Endothelial cell of umbilical vein (primary cell): ENCODE measurements at regions not wholly inside any gene's neighbourhood (a gene's known extent, or its start where the extent isn't known, plus 50 kb on each side); places are given as distances from the start of the nearest gene placed in this dataset.

ENCODE experiments used
- BruUV-seq: library from RNA; stranded (reverse); fragments of 400-500 nt; replicated peaks from 2 replicates; lab custom pipeline; 2021; lab: Mats Ljungman, UMichigan
- CTCF ChIA-PET: fragments of 300-600, 350-600 bp; sonication (Branson Sonifier 250); formaldehyde crosslinking; loops from one replicate; lab custom pipeline; 2021; ENCODE audit warnings: antibody characterized with exemption, inconsistent platforms; lab: Charles Lee
- POLR2A ChIA-PET: fragments of 300-600, 350-600 bp; sonication (Branson Sonifier 250); formaldehyde crosslinking; loops from one replicate; lab custom pipeline; 2021; ENCODE audit warnings: antibody characterized with exemption, inconsistent platforms; lab: Charles Lee
- DNase-seq: peaks from one replicate; pipeline ENCODE4 v3.0.0-alpha.2; 2011; ENCODE audit warnings: low read depth, low spot score
- FAIRE-seq: peaks from 2 replicates; lab custom pipeline; 2011; peaks lifted over from hg19 to GRCh38; lab: Jason Lieb, UNC
- H2AFZ ChIP-seq: 2 replicates; pipeline ENCODE4 v1.6.0; 2012; ENCODE audit warnings: low read depth, low read length, control low read depth, inconsistent platforms
- H3K27ac ChIP-seq: 2 replicates; pipeline ENCODE4 v1.5.1; 2011; ENCODE audit warnings: low read depth, mild to moderate bottlenecking, control low read depth, low read length, moderate library complexity; ENCODE audit not compliant: insufficient read depth
- H3K27me3 ChIP-seq, 2 experiments: 2 replicates each; pipeline versions ENCODE4 v1.6.0 to v1.6.1; 2011; ENCODE audit warnings: low read length in 2 of 2, mixed read lengths in 1 of 2; ENCODE audit not compliant: control insufficient read depth in 2 of 2, insufficient read depth in 2 of 2
- H3K36me3 ChIP-seq, 2 experiments: 2 replicates in 1 of 2; 3 replicates in 1 of 2; pipeline ENCODE4 v1.5.1; 2011; ENCODE audit warnings: low read length in 2 of 2, mild to moderate bottlenecking in 1 of 2, moderate library complexity in 1 of 2; ENCODE audit not compliant: control insufficient read depth in 2 of 2, insufficient read depth in 2 of 2; ENCODE audit errors: extremely low read depth in 1 of 2
- H3K4me1 ChIP-seq: 3 replicates; pipeline ENCODE4 v1.5.1; 2011; ENCODE audit warnings: mild to moderate bottlenecking, low read length; ENCODE audit not compliant: control insufficient read depth, insufficient read depth; ENCODE audit errors: extremely low read depth
- H3K4me2 ChIP-seq: 2 replicates; pipeline ENCODE4 v1.6.1; 2011; ENCODE audit warnings: low read length, control low read depth, mixed read lengths; ENCODE audit not compliant: insufficient read depth
- H3K4me3 ChIP-seq, 3 experiments: fragments of 200-600 bp in 1 of 3; sonication (generic), shearing (Covaris generic) in 1 of 3; replicated peaks in 1 of 3; 2 replicates each; pipeline ENCODE4 v1.5.1; 2011 to 2016; ENCODE audit warnings: control low read depth in 3 of 3, low read length in 3 of 3, mild to moderate bottlenecking in 2 of 3, inconsistent platforms in 1 of 3, low read depth in 1 of 3, moderate library complexity in 1 of 3; ENCODE audit not compliant: insufficient read depth in 1 of 3
- H3K79me2 ChIP-seq: 2 replicates; pipeline ENCODE4 v1.6.0; 2012; ENCODE audit warnings: low read length, inconsistent platforms; ENCODE audit not compliant: control insufficient read depth, insufficient read depth
- H3K9ac ChIP-seq: replicated peaks from 2 replicates; pipeline ENCODE3; 2011; ENCODE audit warnings: low read length, control low read depth; ENCODE audit not compliant: insufficient read depth; ENCODE audit errors: extremely low read depth
- H3K9me1 ChIP-seq: replicated peaks from 3 replicates; pipeline ENCODE4 v1.6.0; 2011; ENCODE audit warnings: mild to moderate bottlenecking, low read length; ENCODE audit not compliant: control insufficient read depth, insufficient read depth; ENCODE audit errors: extremely low read depth
- H3K9me3 ChIP-seq: replicated peaks from 2 replicates; pipeline ENCODE4 v1.5.1; 2012; ENCODE audit warnings: low read length, inconsistent platforms; ENCODE audit not compliant: control insufficient read depth, insufficient read depth
- H4K20me1 ChIP-seq: replicated peaks from 2 replicates; pipeline ENCODE3; 2011; ENCODE audit warnings: mild to moderate bottlenecking, low read length; ENCODE audit not compliant: control insufficient read depth, insufficient read depth; ENCODE audit errors: extremely low read depth
- EZH2 ChIP-seq: IDR thresholded peaks from 2 replicates; pipeline ENCODE4 v1.6.1; 2012; ENCODE audit warnings: borderline replicate concordance, low read depth, mild to moderate bottlenecking, moderate library complexity, low read length, inconsistent platforms; ENCODE audit not compliant: severe bottlenecking
- FOS ChIP-seq: IDR thresholded peaks from 2 replicates; pipeline ENCODE4 v1.6.1; 2011; ENCODE audit warnings: mild to moderate bottlenecking, low read length, moderate library complexity, borderline replicate concordance; ENCODE audit not compliant: insufficient read depth
- GATA2 ChIP-seq: IDR thresholded peaks from 2 replicates; pipeline ENCODE4 v1.7.0; 2011; ENCODE audit warnings: low read depth, mild to moderate bottlenecking, moderate library complexity, mixed read lengths, low read length; ENCODE audit not compliant: insufficient read length, insufficient read depth
- JUN ChIP-seq: IDR thresholded peaks from 2 replicates; pipeline ENCODE4 v1.6.1; 2011; ENCODE audit warnings: borderline replicate concordance, low read depth; ENCODE audit not compliant: insufficient read length, insufficient read depth
- MYC ChIP-seq: IDR thresholded peaks from one replicate; pipeline ENCODE4 v1.6.1; 2011; ENCODE audit warnings: mild to moderate bottlenecking, low read depth, low read length
- POLR2A ChIP-seq: IDR thresholded peaks from 2 replicates; pipeline ENCODE4 v1.6.1; 2012; ENCODE audit warnings: low read depth, mild to moderate bottlenecking, control low read depth, low read length
- POLR2AphosphoS5 ChIP-seq: IDR thresholded peaks from 2 replicates; pipeline ENCODE4 v1.6.1; 2012; ENCODE audit warnings: low read depth, mild to moderate bottlenecking, control low read depth, low read length, moderate library complexity; ENCODE audit not compliant: insufficient read depth
- dilution Hi-C: fragments of 300-500 bp; cut with MboI; formaldehyde crosslinking; loops from one replicate; pipeline ENCODE4 v1.15.0; 2019; ENCODE audit warnings: low sequenced_read_pairs; ENCODE audit not compliant: extremely low pct_ligation_motif_present
- intact Hi-C: fragments of 100-400 bp; cut with micrococcal nuclease; formaldehyde crosslinking; loops from one replicate; pipeline ENCODE4 v1.10.0; 2022
- TF ChIP-seq, protein P1 (sequence below), 2 donors: IDR thresholded peaks; 1 replicate in 1 of 2; 2 replicates in 1 of 2; pipeline ENCODE4 v1.5.1; 2011; ENCODE audit warnings: low read length in 2 of 2, mild to moderate bottlenecking in 2 of 2, moderate library complexity in 2 of 2, control low read depth in 1 of 2, inconsistent platforms in 1 of 2, low read depth in 1 of 2; ENCODE audit not compliant: insufficient read depth in 1 of 2; ENCODE audit errors: extremely low read depth in 1 of 2
- TF ChIP-seq, protein P2 (sequence below): IDR thresholded peaks from 2 replicates; pipeline ENCODE4 v1.6.1; 2011; ENCODE audit not compliant: insufficient read depth, insufficient read length

DNA sequence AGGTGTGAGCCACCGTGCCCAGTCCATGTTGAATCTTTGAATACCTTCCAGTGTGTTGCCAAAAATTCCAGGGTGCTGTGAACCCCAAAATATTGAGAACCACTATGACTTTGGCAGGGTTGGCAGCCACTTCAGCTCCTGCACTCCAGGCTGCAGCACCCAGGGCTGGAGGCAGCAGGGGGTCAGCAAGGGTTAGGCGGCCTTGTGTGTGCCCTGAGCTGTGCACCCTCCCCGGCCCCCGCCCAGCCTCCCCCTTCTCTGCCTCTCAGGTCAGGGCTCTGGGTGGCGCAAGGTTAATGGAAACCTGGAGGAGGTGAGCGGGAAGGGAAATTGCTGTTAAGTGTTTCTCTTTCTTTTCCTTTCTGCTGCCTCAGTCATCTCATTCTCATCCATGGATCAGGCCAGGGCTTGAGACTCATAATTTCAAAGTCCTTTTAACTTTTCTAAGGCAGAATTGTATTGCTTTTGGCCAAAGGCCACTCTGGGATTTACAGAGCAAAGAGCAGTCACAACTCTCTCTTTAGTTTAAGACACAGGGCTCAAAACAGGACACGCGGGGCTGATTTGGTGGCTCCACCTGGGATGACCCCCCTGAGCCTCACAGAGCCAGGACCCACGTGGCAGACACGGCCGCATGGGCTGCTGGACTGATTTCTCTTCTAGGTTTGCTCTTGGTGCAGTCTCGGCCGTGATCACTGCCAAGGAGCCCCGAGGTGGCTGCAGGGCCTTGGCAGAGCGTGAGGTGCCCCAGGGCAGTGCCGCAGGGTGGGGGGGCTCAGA, 212.3 kb downstream of the PTPRU start:
- no peak for FAIRE-seq
- POLR2A ChIA-PET = no interaction called here
- H3K9me1 ChIP-seq = no peaks in the 10 kb centered on the region

More for the DNA sequence above, 212.3 kb downstream of the PTPRU start:
- dilution Hi-C loops = no loop called here
- no peak overlapping the region for H3K9ac ChIP-seq
- no peak overlapping the region for H2AFZ ChIP-seq
- H3K4me2 ChIP-seq = no peak overlapping the region
- no peaks in the 10 kb centered on the region for H3K4me1 ChIP-seq
- no peaks in the 10 kb centered on the region for H4K20me1 ChIP-seq
- no peak overlapping the region for H3K27ac ChIP-seq
- H3K4me3 ChIP-seq = no peak overlapping the region
- H3K36me3 ChIP-seq = no peaks in the 10 kb centered on the region
- CTCF ChIA-PET = interaction anchor here (0.6 kb wide), 1 partner anchor 321 kb away, joined by 3 read pairs; no protein-coding TSS in a partner anchor
- BruUV-seq = no TSS peak
- intact Hi-C loops = no loop called here
- no peaks in the 10 kb centered on the region for H3K27me3 ChIP-seq
- no peaks in the 10 kb centered on the region for H3K79me2 ChIP-seq
- no peak for TF ChIP-seq POLR2AphosphoS5
- TF ChIP-seq GATA2 = no peak
- no peak for TF ChIP-seq JUN
- TF ChIP-seq MYC = no peak
- TF ChIP-seq POLR2A = no peak
- TF ChIP-seq, protein P1, sequence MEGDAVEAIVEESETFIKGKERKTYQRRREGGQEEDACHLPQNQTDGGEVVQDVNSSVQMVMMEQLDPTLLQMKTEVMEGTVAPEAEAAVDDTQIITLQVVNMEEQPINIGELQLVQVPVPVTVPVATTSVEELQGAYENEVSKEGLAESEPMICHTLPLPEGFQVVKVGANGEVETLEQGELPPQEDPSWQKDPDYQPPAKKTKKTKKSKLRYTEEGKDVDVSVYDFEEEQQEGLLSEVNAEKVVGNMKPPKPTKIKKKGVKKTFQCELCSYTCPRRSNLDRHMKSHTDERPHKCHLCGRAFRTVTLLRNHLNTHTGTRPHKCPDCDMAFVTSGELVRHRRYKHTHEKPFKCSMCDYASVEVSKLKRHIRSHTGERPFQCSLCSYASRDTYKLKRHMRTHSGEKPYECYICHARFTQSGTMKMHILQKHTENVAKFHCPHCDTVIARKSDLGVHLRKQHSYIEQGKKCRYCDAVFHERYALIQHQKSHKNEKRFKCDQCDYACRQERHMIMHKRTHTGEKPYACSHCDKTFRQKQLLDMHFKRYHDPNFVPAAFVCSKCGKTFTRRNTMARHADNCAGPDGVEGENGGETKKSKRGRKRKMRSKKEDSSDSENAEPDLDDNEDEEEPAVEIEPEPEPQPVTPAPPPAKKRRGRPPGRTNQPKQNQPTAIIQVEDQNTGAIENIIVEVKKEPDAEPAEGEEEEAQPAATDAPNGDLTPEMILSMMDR (IDR thresholded peaks at IDR 0.05; ENCODE audit: extremely low read depth in 1 of 2, insufficient read depth in 1 of 2, low read depth in 1 of 2, low read length in 2 of 2) = no peak
- no peak for TF ChIP-seq EZH2
- TF ChIP-seq FOS = no peak
- TF ChIP-seq, protein P2, sequence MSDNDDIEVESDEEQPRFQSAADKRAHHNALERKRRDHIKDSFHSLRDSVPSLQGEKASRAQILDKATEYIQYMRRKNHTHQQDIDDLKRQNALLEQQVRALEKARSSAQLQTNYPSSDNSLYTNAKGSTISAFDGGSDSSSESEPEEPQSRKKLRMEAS = no peak
- no peak for DNase-seq
- H3K9me3 ChIP-seq = no peaks in the 10 kb centered on the region
